ENCODE measurements at regions not wholly inside any gene's neighbourhood (a gene's known extent, or its start where the extent isn't known, plus 50 kb on each side); places are given as distances from the start of the nearest gene placed in this dataset.

DNA sequence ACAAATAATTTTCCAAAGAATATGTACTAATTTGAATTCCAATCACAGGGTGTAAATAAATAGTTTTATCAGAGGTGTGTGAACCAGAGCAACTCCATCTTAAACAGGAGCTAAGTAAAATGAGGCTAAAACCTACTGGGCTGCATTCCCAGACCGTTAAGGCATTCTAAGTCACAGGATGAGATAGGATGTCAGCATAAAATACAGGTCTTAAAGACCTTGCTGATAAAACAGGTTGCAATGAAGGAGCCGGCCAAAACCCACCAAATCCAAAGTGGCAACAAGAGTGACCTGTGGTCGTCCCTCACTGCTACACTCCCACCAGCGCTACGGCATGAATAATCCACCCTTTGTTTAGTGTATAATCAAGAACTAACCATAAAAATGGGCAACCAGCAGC is 291.7 kb upstream of the SEMA3D start:
- TF ChIP-seq YY1 (IDR thresholded peaks at IDR 0.05; ENCODE audit: low read depth) = no peak
- TF ChIP-seq NFIC (IDR thresholded peaks at IDR 0.05) = no peak
- no peak for TF ChIP-seq RAD21 (IDR thresholded peaks at IDR 0.05; ENCODE audit: low read depth)
- TF ChIP-seq, protein P1, sequence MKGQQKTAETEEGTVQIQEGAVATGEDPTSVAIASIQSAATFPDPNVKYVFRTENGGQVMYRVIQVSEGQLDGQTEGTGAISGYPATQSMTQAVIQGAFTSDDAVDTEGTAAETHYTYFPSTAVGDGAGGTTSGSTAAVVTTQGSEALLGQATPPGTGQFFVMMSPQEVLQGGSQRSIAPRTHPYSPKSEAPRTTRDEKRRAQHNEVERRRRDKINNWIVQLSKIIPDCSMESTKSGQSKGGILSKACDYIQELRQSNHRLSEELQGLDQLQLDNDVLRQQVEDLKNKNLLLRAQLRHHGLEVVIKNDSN (IDR thresholded peaks at IDR 0.05) = no peak
- TF ChIP-seq TAF1 (IDR thresholded peaks at IDR 0.05; ENCODE audit: low read depth) = no peak
- no peak for TF ChIP-seq TEAD4 (IDR thresholded peaks at IDR 0.05)
- no peak for TF ChIP-seq EGR1 (IDR thresholded peaks at IDR 0.05)
- TF ChIP-seq, protein P2, sequence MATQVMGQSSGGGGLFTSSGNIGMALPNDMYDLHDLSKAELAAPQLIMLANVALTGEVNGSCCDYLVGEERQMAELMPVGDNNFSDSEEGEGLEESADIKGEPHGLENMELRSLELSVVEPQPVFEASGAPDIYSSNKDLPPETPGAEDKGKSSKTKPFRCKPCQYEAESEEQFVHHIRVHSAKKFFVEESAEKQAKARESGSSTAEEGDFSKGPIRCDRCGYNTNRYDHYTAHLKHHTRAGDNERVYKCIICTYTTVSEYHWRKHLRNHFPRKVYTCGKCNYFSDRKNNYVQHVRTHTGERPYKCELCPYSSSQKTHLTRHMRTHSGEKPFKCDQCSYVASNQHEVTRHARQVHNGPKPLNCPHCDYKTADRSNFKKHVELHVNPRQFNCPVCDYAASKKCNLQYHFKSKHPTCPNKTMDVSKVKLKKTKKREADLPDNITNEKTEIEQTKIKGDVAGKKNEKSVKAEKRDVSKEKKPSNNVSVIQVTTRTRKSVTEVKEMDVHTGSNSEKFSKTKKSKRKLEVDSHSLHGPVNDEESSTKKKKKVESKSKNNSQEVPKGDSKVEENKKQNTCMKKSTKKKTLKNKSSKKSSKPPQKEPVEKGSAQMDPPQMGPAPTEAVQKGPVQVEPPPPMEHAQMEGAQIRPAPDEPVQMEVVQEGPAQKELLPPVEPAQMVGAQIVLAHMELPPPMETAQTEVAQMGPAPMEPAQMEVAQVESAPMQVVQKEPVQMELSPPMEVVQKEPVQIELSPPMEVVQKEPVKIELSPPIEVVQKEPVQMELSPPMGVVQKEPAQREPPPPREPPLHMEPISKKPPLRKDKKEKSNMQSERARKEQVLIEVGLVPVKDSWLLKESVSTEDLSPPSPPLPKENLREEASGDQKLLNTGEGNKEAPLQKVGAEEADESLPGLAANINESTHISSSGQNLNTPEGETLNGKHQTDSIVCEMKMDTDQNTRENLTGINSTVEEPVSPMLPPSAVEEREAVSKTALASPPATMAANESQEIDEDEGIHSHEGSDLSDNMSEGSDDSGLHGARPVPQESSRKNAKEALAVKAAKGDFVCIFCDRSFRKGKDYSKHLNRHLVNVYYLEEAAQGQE (IDR thresholded peaks at IDR 0.05; ENCODE audit: low read depth) = no peak
- no peak for TF ChIP-seq CEBPB (IDR thresholded peaks at IDR 0.05)
- TF ChIP-seq EP300 (IDR thresholded peaks at IDR 0.05; ENCODE audit: borderline replicate concordance) = no peak
- TF ChIP-seq TCF12 (IDR thresholded peaks at IDR 0.05; ENCODE audit: low read depth) = no peak
- no peak for TF ChIP-seq CREB1 (IDR thresholded peaks at IDR 0.05; ENCODE audit: low read depth)
- TF ChIP-seq, protein P3, sequence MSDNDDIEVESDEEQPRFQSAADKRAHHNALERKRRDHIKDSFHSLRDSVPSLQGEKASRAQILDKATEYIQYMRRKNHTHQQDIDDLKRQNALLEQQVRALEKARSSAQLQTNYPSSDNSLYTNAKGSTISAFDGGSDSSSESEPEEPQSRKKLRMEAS (IDR thresholded peaks at IDR 0.05) = no peak
- TF ChIP-seq FOXM1 (IDR thresholded peaks at IDR 0.05; ENCODE audit: borderline replicate concordance, low read depth) = no peak
- no peak for TF ChIP-seq ZBTB7A (IDR thresholded peaks at IDR 0.05; ENCODE audit: low read depth)

DNA sequence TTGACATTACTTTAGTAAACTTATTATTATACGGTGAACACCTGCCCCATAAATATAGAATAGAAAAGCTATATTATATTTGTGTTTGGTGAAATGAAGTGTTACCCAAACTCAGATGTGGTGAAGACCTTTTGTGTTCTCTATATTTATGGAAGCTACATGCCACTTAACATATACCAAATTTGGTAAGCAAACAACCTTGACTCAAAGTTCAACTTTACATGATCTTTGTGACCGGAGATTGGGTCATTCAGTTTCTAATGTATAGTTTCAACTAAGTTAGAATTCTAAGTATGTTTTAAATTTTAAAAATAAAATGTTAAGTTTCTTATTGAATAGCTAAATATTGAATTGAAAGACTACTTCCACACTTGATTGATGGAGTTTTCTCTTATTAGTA is 288.6 kb upstream of the SEMA3D start:
- TF ChIP-seq RAD21 (IDR thresholded peaks at IDR 0.05; ENCODE audit: low read depth) (no peak), YY1 (IDR thresholded peaks at IDR 0.05; ENCODE audit: low read depth) (no peak), EP300 (IDR thresholded peaks at IDR 0.05; ENCODE audit: borderline replicate concordance) (no peak), FOXM1 (IDR thresholded peaks at IDR 0.05; ENCODE audit: borderline replicate concordance, low read depth) (no peak), CEBPB (IDR thresholded peaks at IDR 0.05) (no peak), TEAD4 (IDR thresholded peaks at IDR 0.05) (no peak), ZBTB7A (IDR thresholded peaks at IDR 0.05; ENCODE audit: low read depth) (no peak), TAF1 (IDR thresholded peaks at IDR 0.05; ENCODE audit: low read depth) (no peak), TCF12 (IDR thresholded peaks at IDR 0.05; ENCODE audit: low read depth) (no peak), CREB1 (IDR thresholded peaks at IDR 0.05; ENCODE audit: low read depth) (no peak), NFIC (IDR thresholded peaks at IDR 0.05) (no peak), EGR1 (IDR thresholded peaks at IDR 0.05) (no peak)
- TF ChIP-seq, protein P1 (IDR thresholded peaks at IDR 0.05) = no peak
- TF ChIP-seq, protein P3 (IDR thresholded peaks at IDR 0.05) = no peak
- TF ChIP-seq, protein P2 (IDR thresholded peaks at IDR 0.05; ENCODE audit: low read depth) = no peak

DNA sequence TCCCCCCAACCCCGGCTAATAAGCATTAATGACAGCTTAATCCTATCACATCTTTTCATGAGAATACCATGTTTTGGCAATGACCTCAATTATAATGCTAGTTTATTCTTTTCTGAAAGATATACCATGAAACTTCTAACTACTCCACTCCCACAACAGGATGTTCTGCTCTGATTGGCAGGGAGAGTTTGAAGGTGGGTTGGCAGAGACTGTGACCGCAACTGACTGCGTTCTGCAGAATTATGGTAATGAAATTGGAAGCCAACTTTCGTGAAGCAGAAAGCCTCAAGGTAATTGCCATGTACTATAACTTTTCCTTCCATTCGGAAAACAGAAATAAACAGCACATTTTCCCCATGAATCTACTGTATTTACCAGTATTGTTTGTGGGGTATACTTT is 288.2 kb upstream of the SEMA3D start:
- TF ChIP-seq EGR1 (IDR thresholded peaks at IDR 0.05) = no peak
- TF ChIP-seq CREB1 (IDR thresholded peaks at IDR 0.05; ENCODE audit: low read depth) = no peak
- no peak for TF ChIP-seq TCF12 (IDR thresholded peaks at IDR 0.05; ENCODE audit: low read depth)
- TF ChIP-seq, protein P2 (IDR thresholded peaks at IDR 0.05; ENCODE audit: low read depth) = no peak
- no peak for TF ChIP-seq RAD21 (IDR thresholded peaks at IDR 0.05; ENCODE audit: low read depth)

DNA sequence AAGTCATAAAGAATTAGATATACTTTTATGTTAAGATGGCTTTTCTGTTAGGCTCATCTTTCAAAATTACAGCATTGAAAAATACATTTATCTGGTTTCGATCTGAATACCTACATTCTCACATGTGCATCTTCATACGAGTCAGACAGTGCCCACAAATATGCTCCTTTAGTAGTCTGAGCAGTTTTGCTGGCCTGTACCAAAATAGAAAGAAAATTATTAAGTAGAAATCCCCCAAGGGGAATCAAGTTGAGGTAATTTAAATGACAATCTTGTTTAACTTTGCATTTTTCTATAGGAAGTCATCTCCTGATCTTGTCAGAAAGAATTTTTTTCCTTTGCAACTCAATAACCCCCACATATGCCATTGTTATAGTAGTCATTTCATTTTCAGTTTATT is 287.4 kb upstream of the SEMA3D start:
- TF ChIP-seq EGR1 (IDR thresholded peaks at IDR 0.05) (no peak), FOXM1 (IDR thresholded peaks at IDR 0.05; ENCODE audit: borderline replicate concordance, low read depth) (no peak), NFIC (IDR thresholded peaks at IDR 0.05) (no peak), YY1 (IDR thresholded peaks at IDR 0.05; ENCODE audit: low read depth) (no peak), RAD21 (IDR thresholded peaks at IDR 0.05; ENCODE audit: low read depth) (no peak), CEBPB (IDR thresholded peaks at IDR 0.05) (no peak), EP300 (IDR thresholded peaks at IDR 0.05; ENCODE audit: borderline replicate concordance) (no peak), ZBTB7A (IDR thresholded peaks at IDR 0.05; ENCODE audit: low read depth) (no peak), TCF12 (IDR thresholded peaks at IDR 0.05; ENCODE audit: low read depth) (no peak), TEAD4 (IDR thresholded peaks at IDR 0.05) (no peak)
- TF ChIP-seq, protein P2 (IDR thresholded peaks at IDR 0.05; ENCODE audit: low read depth) = no peak
- TF ChIP-seq, protein P3 (IDR thresholded peaks at IDR 0.05) = no peak
- TF ChIP-seq, protein P1 (IDR thresholded peaks at IDR 0.05) = no peak

Data from Ishikawa (cell line).